Left ventricle myocardium inferior (tissue), 1 donor: ENCODE measurements at regions not wholly inside any gene's neighbourhood (a gene's known extent, or its start where the extent isn't known, plus 50 kb on each side); places are given as distances from the start of the nearest gene placed in this dataset.

ENCODE experiments used
- DNase-seq: peaks from one replicate; pipeline ENCODE4 v3.0.0-alpha.2; 2020
- H3K27ac ChIP-seq: fragments of 200-600 bp; replicated peaks from 2 replicates; pipeline ENCODE4 v1.8.0; 2021
- H3K27me3 ChIP-seq: fragments of 200-600 bp; 2 replicates; pipeline ENCODE4 v1.8.0; 2021; ENCODE audit warnings: low read depth
- H3K36me3 ChIP-seq: fragments of 200-600 bp; 2 replicates; pipeline ENCODE4 v1.8.0; 2021
- H3K4me1 ChIP-seq: fragments of 200-600 bp; 2 replicates; pipeline ENCODE4 v1.8.0; 2021
- H3K4me3 ChIP-seq: fragments of 200-600 bp; 2 replicates; pipeline ENCODE4 v1.8.0; 2021; ENCODE audit warnings: mild to moderate bottlenecking, moderate library complexity
- H3K9me3 ChIP-seq: fragments of 200-600 bp; replicated peaks from 2 replicates; pipeline ENCODE4 v1.8.0; 2021
- intact Hi-C: fragments of 100-400 bp; cut with micrococcal nuclease; formaldehyde crosslinking; loops from one replicate; pipeline ENCODE4 v1.11.0; 2022
- TF ChIP-seq, protein P1 (sequence below): fragments of 200-600 bp; IDR thresholded peaks from 2 replicates; pipeline ENCODE4 v1.8.0; 2021; ENCODE audit warnings: antibody characterized with exemption, mild to moderate bottlenecking, borderline replicate concordance
- donor health status: DM: no; HTN: yes; CAD: no; lungs with severe emphysema.

DNA sequence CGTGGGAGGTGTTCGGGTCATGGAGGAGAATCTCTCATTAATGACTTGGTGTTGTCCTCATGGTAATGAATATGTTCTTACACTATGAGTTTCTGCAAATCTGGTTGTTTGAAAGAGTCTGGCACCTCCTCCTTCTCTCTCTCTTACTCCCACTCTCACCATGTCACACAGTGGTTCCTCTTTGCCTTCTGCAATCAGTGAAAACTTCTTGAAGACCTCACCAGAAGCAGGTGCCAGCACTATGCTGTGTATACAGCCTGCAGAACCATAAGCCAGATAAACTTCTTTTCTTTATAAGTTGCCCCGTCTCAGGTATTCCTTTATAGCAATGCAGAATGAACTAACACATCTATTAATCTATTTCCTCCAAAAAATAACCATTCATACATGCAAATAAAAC is 275.0 kb downstream of the ANTXR2 start:
- intact Hi-C loops = no loop called here
- H3K27ac ChIP-seq = no peak overlapping the region
- peaks cover 18% of the 10 kb centered on the region for H3K9me3 ChIP-seq
- no peaks in the 10 kb centered on the region for H3K36me3 ChIP-seq
- TF ChIP-seq, protein P1, sequence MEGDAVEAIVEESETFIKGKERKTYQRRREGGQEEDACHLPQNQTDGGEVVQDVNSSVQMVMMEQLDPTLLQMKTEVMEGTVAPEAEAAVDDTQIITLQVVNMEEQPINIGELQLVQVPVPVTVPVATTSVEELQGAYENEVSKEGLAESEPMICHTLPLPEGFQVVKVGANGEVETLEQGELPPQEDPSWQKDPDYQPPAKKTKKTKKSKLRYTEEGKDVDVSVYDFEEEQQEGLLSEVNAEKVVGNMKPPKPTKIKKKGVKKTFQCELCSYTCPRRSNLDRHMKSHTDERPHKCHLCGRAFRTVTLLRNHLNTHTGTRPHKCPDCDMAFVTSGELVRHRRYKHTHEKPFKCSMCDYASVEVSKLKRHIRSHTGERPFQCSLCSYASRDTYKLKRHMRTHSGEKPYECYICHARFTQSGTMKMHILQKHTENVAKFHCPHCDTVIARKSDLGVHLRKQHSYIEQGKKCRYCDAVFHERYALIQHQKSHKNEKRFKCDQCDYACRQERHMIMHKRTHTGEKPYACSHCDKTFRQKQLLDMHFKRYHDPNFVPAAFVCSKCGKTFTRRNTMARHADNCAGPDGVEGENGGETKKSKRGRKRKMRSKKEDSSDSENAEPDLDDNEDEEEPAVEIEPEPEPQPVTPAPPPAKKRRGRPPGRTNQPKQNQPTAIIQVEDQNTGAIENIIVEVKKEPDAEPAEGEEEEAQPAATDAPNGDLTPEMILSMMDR = no peak
- H3K27me3 ChIP-seq = no peaks in the 10 kb centered on the region
- H3K4me3 ChIP-seq = no peak overlapping the region
- H3K4me1 ChIP-seq = no peaks in the 10 kb centered on the region
- no peak for DNase-seq

DNA sequence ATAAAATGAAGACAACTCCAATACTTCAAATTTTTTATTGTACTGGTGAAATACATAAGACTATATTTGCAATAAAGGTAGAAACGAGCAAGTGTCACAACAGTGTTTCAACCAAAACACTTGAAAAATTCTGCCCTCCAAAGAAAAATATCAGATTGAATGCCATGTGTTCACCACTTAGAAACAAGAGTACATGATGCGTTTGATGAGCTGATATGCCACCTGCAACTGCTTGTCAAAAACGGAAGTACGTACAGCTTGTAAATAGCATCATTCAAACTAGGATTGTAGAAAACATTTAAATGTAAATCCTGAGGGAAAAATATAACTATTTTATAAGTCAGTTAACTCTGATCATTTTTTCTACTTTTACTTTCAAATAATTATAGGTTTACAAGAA is 276.1 kb downstream of the ANTXR2 start:
- Histone ChIP-seq H3K36me3 (no peaks in the 10 kb centered on the region), H3K27ac (no peak overlapping the region), H3K4me3 (no peak overlapping the region), H3K27me3 (no peaks in the 10 kb centered on the region), H3K9me3 (peaks cover 19% of the 10 kb centered on the region), H3K4me1 (no peaks in the 10 kb centered on the region)
- TF ChIP-seq, protein P1 = no peak
- intact Hi-C loops = no loop called here
- DNase-seq = no peak

DNA sequence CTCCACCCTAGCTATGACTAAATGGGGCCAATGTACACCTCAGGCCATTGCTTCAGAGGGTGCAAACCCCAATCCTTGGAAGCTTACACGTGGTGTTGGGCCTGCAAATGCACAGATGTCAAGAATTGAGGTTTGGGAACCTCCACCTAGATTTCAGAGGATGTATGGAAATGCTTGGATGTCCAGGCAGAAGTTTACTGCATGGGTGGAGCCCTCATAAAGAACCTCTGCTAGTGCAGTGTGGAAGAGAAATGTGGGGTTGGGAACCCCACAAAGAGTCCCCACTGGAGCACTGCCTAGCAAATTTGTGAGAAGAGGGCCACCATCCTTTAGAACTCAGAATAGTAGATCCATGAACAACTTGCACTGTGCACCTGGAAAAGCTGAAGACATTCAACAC is 284.1 kb downstream of the ANTXR2 start:
- Histone ChIP-seq H3K27ac (no peak overlapping the region), H3K9me3 (peaks cover 24% of the 10 kb centered on the region), H3K36me3 (no peaks in the 10 kb centered on the region), H3K4me3 (no peak overlapping the region), H3K4me1 (no peaks in the 10 kb centered on the region), H3K27me3 (no peaks in the 10 kb centered on the region)
- TF ChIP-seq, protein P1 = no peak
- no peak for DNase-seq
- intact Hi-C loops = no loop called here

DNA sequence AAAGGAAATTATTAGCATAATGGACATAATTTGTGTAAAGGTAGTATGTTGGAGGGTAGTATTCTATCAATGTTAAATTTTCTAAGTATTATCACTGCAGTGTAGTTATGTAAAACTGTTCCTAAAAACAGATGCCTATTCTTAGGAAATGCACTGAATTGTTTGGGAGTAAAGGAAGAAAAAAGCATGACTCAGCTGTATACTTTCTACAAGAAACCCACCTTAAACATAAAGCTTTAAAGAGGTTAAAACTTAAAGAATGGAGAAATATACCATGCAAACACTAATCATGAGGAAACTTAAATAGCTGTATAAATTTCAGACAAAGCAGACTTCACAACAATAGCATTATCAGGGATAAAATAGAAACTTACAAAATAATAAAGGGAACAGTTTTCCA is 292.9 kb downstream of the ANTXR2 start:
- TF ChIP-seq, protein P1 = no peak
- Histone ChIP-seq H3K4me1 (no peaks in the 10 kb centered on the region), H3K27ac (no peak overlapping the region)

DNA sequence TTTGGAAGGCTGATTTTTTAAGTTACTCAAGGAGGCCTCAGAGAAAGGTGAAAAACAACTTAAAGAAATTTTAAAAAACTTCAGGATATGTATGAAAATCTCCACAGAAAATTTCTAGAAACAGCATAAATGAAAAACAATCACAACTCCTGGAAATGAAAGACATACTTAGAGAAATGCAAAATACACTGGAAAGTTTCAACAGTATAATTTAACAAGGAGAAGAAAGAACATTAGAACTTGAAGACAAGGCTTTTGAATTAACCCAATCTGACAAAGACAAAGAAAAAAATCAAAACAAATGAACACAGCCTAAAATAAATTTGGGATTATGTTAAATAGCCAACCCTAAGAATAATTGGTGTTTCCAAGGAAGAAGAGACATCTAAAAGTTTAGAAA is 300.5 kb downstream of the ANTXR2 start:
- Histone ChIP-seq H3K36me3 (no peaks in the 10 kb centered on the region), H3K9me3 (peaks cover 86% of the 10 kb centered on the region), H3K27me3 (no peaks in the 10 kb centered on the region), H3K27ac (no peak overlapping the region), H3K4me3 (no peak overlapping the region), H3K4me1 (no peaks in the 10 kb centered on the region)
- DNase-seq = no peak
- TF ChIP-seq, protein P1 = no peak
- intact Hi-C loops = no loop called here

More for the DNA sequence above, 292.9 kb downstream of the ANTXR2 start:
- intact Hi-C loops = no loop called here
- H3K36me3 ChIP-seq = no peaks in the 10 kb centered on the region
- peaks cover 20% of the 10 kb centered on the region for H3K9me3 ChIP-seq
- no peak for DNase-seq
- no peaks in the 10 kb centered on the region for H3K27me3 ChIP-seq
- H3K4me3 ChIP-seq = no peak overlapping the region

DNA sequence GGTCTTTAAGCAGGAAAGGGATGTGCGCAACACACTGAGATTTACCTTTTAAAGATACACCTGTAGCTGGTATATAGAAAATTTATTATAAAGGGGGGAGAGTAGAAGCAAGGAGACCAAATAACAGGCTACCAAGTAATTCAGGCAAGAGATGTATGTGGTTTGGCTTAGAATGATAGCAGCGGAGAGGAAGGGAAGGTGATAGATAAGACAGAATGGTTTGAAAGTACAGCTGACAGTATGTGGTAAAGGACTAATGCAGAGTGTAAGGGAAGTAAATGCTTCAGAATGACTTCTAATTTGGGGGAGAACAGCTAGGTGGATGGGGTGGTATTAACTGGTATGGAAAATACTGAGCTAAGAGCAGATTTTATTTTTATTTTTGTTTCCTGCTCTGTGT is 308.9 kb downstream of the ANTXR2 start:
- no peaks in the 10 kb centered on the region for H3K27me3 ChIP-seq
- H3K4me1 ChIP-seq = no peaks in the 10 kb centered on the region
- TF ChIP-seq, protein P1 = no peak
- no peaks in the 10 kb centered on the region for H3K36me3 ChIP-seq
- intact Hi-C loops = no loop called here
- H3K27ac ChIP-seq = no peak overlapping the region
- peaks cover 23% of the 10 kb centered on the region for H3K9me3 ChIP-seq
- no peak overlapping the region for H3K4me3 ChIP-seq
- no peak for DNase-seq
